Hypothalamus (tissue), 51 donors: ENCODE measurements at regions not wholly inside any gene's neighbourhood (a gene's known extent, or its start where the extent isn't known, plus 50 kb on each side); places are given as distances from the start of the nearest gene placed in this dataset.

ENCODE experiments used
- DNase-seq, 51 donors: peaks; one replicate each; lab custom pipeline; 2025; lab: John Stamatoyannopoulos, UW

GRCh38 chr1:38622197-38622596 is 237.4 kb downstream of the RRAGC start:
- DNase-seq, result no peak

GRCh38 chr1:38616846-38617245 is 242.7 kb downstream of the RRAGC start:
- DNase-seq, result no peak

DNA sequence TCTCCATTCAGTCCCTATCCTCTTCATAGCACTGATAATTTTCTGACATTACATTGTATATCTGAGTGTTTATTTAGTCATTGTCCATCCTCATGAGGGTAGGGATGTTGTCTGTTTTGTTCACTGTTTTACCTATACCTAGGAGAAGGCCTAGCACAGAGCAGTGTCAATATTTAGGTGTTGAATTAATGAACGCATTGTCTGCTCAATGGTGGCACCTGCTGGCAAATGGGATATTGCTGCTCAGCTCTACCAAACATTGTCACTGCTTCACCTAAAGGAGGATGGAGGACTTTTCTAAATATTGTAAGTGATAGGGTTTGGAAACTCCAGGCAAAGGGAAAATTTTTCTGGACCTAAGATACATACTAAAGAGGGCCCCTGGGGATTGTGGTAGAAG is 243.9 kb downstream of the RRAGC start:
- no peak for DNase-seq

- DNase-seq, result no peak
These were observed 244.7 kb downstream of the RRAGC start for GRCh38 chr1:38614861-38615260.

- peak in 18 of 51 donors; percentile 4 to 39 (median 14) for DNase-seq
These were observed 245.6 kb downstream of the RRAGC start for GRCh38 chr1:38613996-38614395.

GRCh38 chr1:38612951-38613350 is 246.6 kb downstream of the RRAGC start:
- DNase-seq, result no peak

- DNase-seq, result no peak
These were observed 247.8 kb downstream of the RRAGC start for GRCh38 chr1:38611664-38612211.

GRCh38 chr1:38609166-38610025 is 250.2 kb downstream of the RRAGC start:
- DNase-seq, result peak in 14 of 51 donors; percentile 5 to 49 (median 21)

DNA sequence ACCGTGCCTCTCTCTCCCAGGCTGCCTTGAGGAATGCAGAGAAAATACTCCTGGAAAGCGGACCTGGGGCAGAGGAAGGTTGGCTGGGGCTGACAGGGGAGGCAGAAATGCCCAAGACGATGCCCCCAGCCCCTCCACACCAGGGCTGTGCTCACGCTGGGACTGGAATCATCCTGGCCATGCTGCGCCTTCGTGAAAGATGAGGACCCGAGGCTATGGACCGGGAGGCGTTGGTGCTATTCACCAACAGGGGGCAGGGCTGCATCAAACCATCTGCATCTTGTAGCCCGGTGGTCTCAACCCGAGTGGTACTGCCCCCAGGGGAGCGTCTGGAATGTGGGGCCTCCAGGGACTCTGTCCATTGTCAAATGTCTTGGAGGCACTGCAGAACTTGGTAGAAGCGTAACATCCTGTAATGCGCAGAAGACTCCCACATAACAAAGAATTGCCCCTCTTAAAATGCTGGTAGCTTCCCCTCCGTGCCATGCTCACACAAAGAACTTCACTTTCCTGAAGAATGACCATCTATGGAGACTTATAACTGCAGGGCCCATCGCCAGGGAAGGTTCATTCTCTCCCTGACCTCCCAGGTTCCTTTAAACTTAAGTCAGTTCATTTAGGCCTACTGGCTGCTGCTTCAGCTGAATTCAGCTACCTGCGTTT is 251.2 kb downstream of the RRAGC start:
- DNase-seq, result peak in 8 of 51 donors; percentile 2 to 22 (median 10)

GRCh38 chr1:38607526-38607925 is 252.0 kb downstream of the RRAGC start:
- DNase-seq, result no peak

GRCh38 chr1:38605063-38605462 is 254.5 kb downstream of the RRAGC start:
- no peak for DNase-seq

- no peak for DNase-seq
These were observed 255.7 kb downstream of the RRAGC start for GRCh38 chr1:38603907-38604306.

- DNase-seq, result no peak
These were observed 258.7 kb downstream of the RRAGC start for GRCh38 chr1:38600905-38601304.

DNA sequence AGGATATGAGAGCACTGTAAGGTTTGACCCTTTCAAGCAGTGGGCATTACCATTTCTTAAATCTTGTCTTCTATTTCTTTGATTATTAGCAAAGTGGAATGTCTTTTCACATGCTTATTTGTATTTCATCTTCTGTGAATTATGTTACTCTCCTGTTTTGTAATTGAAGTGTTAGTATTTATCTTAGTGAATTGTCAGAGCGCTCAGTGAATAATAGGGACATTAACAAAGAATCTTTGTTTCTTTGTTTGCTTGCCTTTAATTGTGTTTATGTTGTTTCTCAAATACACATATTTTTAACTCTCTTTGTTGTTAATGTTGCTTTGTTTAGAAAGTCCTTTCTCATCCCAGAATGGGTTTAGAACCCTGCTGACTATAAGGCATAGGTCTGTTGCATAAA is 259.3 kb downstream of the RRAGC start:
- DNase-seq, result no peak

- DNase-seq, result no peak
These were observed 261.5 kb downstream of the RRAGC start for GRCh38 chr1:38598118-38598517.

- no peak for DNase-seq
These were observed 270.5 kb downstream of the RRAGC start for GRCh38 chr1:38589036-38589435.

- no peak for DNase-seq
These were observed 271.8 kb downstream of the RRAGC start for GRCh38 chr1:38587766-38588165.

DNA sequence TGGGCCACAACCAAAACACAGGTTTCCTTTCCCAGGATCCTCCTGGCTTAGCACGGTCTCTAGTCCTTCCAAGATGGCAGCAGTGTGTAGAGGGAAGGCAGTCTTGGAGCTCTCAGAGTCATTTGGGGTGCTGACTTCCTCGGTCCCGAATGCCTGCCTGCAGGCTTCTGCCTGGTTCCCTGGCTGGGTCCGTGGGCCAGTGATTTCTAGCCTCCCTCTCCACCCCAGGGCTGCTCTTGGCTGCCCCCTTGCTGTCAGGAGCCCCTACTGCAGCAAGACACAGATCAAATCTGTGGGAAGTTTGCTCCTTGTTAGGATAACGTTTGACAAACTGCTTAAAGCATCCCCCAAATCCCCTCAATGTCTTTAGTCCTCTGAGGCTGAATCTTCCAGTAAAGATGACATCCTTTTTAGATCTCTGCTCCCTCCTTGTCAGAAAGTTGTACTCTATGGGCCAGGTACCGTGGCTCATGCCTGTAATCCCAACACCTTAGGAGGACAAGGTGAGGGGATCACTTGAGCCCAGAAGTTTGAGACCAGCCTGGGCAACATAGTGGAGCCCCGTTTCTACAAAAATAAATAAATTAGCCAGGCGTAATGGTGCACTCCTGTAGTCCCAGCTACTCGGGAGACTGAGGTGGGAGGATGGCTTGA is 272.5 kb downstream of the RRAGC start:
- DNase-seq, result peak in 19 of 51 donors; percentile 5 to 55 (median 25)

DNA sequence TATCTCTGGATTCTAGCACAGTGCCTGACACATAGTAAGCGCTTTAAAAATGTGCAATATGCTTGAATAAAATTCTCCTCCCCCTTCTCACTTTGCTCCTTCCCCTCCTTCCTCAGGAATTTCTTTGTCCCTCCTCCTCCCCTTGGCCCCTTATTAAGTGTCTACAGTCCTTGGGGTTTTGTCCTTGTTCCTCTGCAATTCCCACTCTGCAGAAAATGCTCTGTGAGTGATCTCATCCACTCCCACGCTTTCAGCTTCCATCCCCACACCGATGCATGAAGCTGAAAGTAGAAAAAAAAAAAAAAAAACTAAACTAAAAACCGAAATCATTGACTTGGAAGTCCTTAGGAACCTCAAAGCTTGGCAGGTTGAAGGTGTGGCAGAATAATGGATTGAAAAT is 273.6 kb downstream of the RRAGC start:
- no peak for DNase-seq

GRCh38 chr1:38585460-38585859 is 274.1 kb downstream of the RRAGC start:
- no peak for DNase-seq
